SK-N-SH (cell line): ENCODE measurements at regions not wholly inside any gene's neighbourhood (a gene's known extent, or its start where the extent isn't known, plus 50 kb on each side); places are given as distances from the start of the nearest gene placed in this dataset.

Source experiments
- CTCF ChIA-PET: fragments of 300-600, 350-600 bp; formaldehyde crosslinking; extraction: SDS; loops from one replicate; lab custom pipeline; 2021; lab: Yijun Ruan, JAX
- POLR2A ChIA-PET: fragments of 350-600 bp; sonication (Branson Sonifier 250); formaldehyde crosslinking; extraction: SDS; loops from one replicate; lab custom pipeline; 2020; ENCODE audit warnings: antibody characterized with exemption, inconsistent platforms; lab: Yijun Ruan, JAX
- DNase-seq: peaks from one replicate; pipeline ENCODE4 v3.0.0; 2012
- H2AFZ ChIP-seq: fragments of 200-600 bp; sonication (generic); 2 replicates; pipeline ENCODE4 v1.8.1; 2016; ENCODE audit warnings: antibody characterized with exemption, mild to moderate bottlenecking, low read depth
- H3F3A ChIP-seq: fragments of 200-600 bp; sonication (generic); replicated peaks from 2 replicates; pipeline ENCODE3; 2016; ENCODE audit warnings: antibody characterized with exemption, mild to moderate bottlenecking; ENCODE audit not compliant: insufficient read depth
- H3K27ac ChIP-seq, 2 experiments: fragments of 200-500 bp in 1 of 2; fragments of 200-600 bp in 1 of 2; sonication (Bioruptor generic) in 1 of 2; sonication (generic), shearing (Covaris generic) in 1 of 2; 2 replicates each; pipeline versions ENCODE4 v1.5.1 to v1.6.1; 2014 to 2016; ENCODE audit warnings: low read depth in 2 of 2, inconsistent platforms in 1 of 2, low read length in 1 of 2, mild to moderate bottlenecking in 1 of 2, mixed read lengths in 1 of 2
- H3K27me3 ChIP-seq: fragments of 200-600 bp; sonication (generic), shearing (Covaris generic); 2 replicates; pipeline ENCODE4 v1.6.1; 2016; ENCODE audit warnings: mixed run types; ENCODE audit not compliant: insufficient read depth
- H3K36me3 ChIP-seq, 2 experiments: fragments of 200-500 bp in 1 of 2; fragments of 200-600 bp in 1 of 2; sonication (Bioruptor generic) in 1 of 2; sonication (generic) in 1 of 2; replicated peaks in 1 of 2; 2 replicates each; pipeline versions ENCODE3 to v1.5.1; 2014 to 2016; ENCODE audit warnings: low read length in 1 of 2, mild to moderate bottlenecking in 1 of 2; ENCODE audit not compliant: insufficient read depth in 2 of 2, control insufficient read depth in 1 of 2
- H3K4me1 ChIP-seq, 2 experiments: fragments of 200-500 bp in 1 of 2; fragments of 200-600 bp in 1 of 2; sonication (Bioruptor generic) in 1 of 2; sonication (generic), shearing (Covaris generic) in 1 of 2; 2 replicates each; pipeline versions ENCODE4 v1.5.1 to v1.6.1; 2014 to 2016; ENCODE audit warnings: low read depth in 1 of 2, low read length in 1 of 2, mixed run types in 1 of 2; ENCODE audit not compliant: insufficient read depth in 2 of 2, control insufficient read depth in 1 of 2
- H3K4me2 ChIP-seq: fragments of 200-600 bp; sonication (generic), shearing (Covaris generic); 2 replicates; pipeline ENCODE4 v1.6.1; 2017; ENCODE audit warnings: mixed run types
- H3K4me3 ChIP-seq, 2 experiments: fragments of 200-500 bp in 1 of 2; fragments of 200-600 bp in 1 of 2; sonication (Bioruptor generic) in 1 of 2; sonication (generic), shearing (Covaris generic) in 1 of 2; 2 replicates each; pipeline versions ENCODE4 v1.5.1 to v1.8.1; 2014 to 2016; ENCODE audit warnings: low read depth in 2 of 2, inconsistent platforms in 1 of 2, low read length in 1 of 2, mild to moderate bottlenecking in 1 of 2, mixed read lengths in 1 of 2, moderate library complexity in 1 of 2
- H3K79me2 ChIP-seq: fragments of 200-600 bp; sonication (generic); 2 replicates; pipeline ENCODE4 v1.8.1; 2017; ENCODE audit warnings: mild to moderate bottlenecking; ENCODE audit not compliant: insufficient read depth
- H3K9ac ChIP-seq: fragments of 200-600 bp; sonication (generic); 2 replicates; pipeline ENCODE4 v1.6.1; 2017; ENCODE audit warnings: mixed run types
- H3K9me2 ChIP-seq: fragments of 200-600 bp; sonication (generic); 2 replicates; pipeline ENCODE4 v1.6.1; 2017; ENCODE audit warnings: mixed run types
- H3K9me3 ChIP-seq: fragments of 200-600 bp; sonication (generic); 2 replicates; pipeline ENCODE4 v1.6.1; 2017; ENCODE audit warnings: mixed run types, mild to moderate bottlenecking, moderate library complexity
- H4K20me1 ChIP-seq: fragments of 200-600 bp; sonication (generic); 2 replicates; pipeline ENCODE4 v1.6.1; 2017; ENCODE audit warnings: mild to moderate bottlenecking, mixed run types; ENCODE audit not compliant: insufficient read depth
- EP300 ChIP-seq, 2 experiments: IDR thresholded peaks; 2 replicates each; pipeline versions ENCODE4 v1.4.0 to v1.6.1; 2012; ENCODE audit warnings: borderline replicate concordance in 1 of 2, low read depth in 1 of 2, low read length in 1 of 2
- FOSL2 ChIP-seq: IDR thresholded peaks from 2 replicates; pipeline ENCODE4 v1.4.0; 2012; ENCODE audit warnings: low read depth, mild to moderate bottlenecking, moderate library complexity, borderline replicate concordance
- MEF2A ChIP-seq: IDR thresholded peaks from 2 replicates; pipeline ENCODE4 v1.4.0; 2012; ENCODE audit warnings: low read depth, borderline replicate concordance
- MXI1 ChIP-seq: IDR thresholded peaks from 2 replicates; pipeline ENCODE4 v1.6.1; 2012; ENCODE audit warnings: mild to moderate bottlenecking, low read depth, low read length, improper control_type of control experiment
- RAD21 ChIP-seq: IDR thresholded peaks from 2 replicates; pipeline ENCODE4 v1.6.1; 2012; ENCODE audit warnings: mild to moderate bottlenecking, low read length
- RCOR1 ChIP-seq: fragments of 150-350 bp; IDR thresholded peaks from 2 replicates; pipeline ENCODE4 v1.6.1; 2017; ENCODE audit warnings: antibody characterized with exemption, low read length
- TAF1 ChIP-seq: IDR thresholded peaks from 2 replicates; pipeline ENCODE4 v1.6.1; 2012; ENCODE audit warnings: low read depth, mild to moderate bottlenecking, low read length, moderate library complexity, borderline replicate concordance
- TCF12 ChIP-seq: IDR thresholded peaks from 2 replicates; pipeline ENCODE4 v1.4.0; 2012
- WGBS: methylation state at CpG from one replicate; pipeline ENCODE4 v1.1.6; 2017; ENCODE audit warnings: low lambda C conversion rate; 5-methylcytosine and 5-hydroxymethylcytosine counted together
- TF ChIP-seq, protein P1 (sequence below): IDR thresholded peaks from 2 replicates; pipeline ENCODE4; 2012
- TF ChIP-seq, protein P2 (sequence below): IDR thresholded peaks from 2 replicates; pipeline ENCODE4 v1.4.0; 2012; ENCODE audit warnings: low read depth, borderline replicate concordance

- no peak overlapping the region for H3K9ac ChIP-seq
- CTCF ChIA-PET: no interaction called here
Measured at GRCh38 chr1:34655206-34655874, 99.5 kb upstream of the GJB5 start.

DNA sequence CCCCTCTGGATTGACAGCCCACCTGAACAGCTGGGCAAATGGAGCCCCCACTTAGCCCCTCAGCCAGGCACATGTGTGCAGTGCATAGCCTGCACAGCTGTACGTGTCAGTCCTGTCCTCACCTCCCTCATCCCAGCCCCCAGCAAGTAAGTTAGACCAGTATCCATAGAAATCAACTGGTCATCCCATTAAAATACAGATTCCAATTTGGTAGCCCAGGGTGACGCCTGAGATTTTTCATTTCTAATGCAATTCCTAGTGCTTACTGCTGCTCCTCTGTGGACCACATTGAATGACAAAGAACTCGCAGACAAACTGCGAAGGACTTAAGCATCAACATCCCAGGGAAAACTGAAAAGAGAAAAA is 99.0 kb upstream of the GJB5 start:
- no peak overlapping the region for H3K9ac ChIP-seq
- CTCF ChIA-PET: no interaction called here
- no peaks in the 10 kb centered on the region for H4K20me1 ChIP-seq
- H3K9me3 ChIP-seq: no peaks in the 10 kb centered on the region
- H3K36me3 ChIP-seq: no peaks in the 10 kb centered on the region
- H3K4me2 ChIP-seq: no peak overlapping the region
- no peaks in the 10 kb centered on the region for H3K27me3 ChIP-seq
- DNase-seq: no peak
- no peak for TF ChIP-seq RAD21
- TF ChIP-seq EP300 (IDR thresholded peaks at IDR 0.05; ENCODE audit: borderline replicate concordance in 1 of 2, low read depth in 1 of 2, low read length in 1 of 2): no peak
- TF ChIP-seq, protein P1, sequence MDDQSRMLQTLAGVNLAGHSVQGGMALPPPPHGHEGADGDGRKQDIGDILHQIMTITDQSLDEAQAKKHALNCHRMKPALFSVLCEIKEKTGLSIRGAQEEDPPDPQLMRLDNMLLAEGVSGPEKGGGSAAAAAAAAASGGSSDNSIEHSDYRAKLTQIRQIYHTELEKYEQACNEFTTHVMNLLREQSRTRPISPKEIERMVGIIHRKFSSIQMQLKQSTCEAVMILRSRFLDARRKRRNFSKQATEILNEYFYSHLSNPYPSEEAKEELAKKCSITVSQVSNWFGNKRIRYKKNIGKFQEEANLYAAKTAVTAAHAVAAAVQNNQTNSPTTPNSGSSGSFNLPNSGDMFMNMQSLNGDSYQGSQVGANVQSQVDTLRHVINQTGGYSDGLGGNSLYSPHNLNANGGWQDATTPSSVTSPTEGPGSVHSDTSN: no peak
- no peak for TF ChIP-seq FOSL2
- no peak for TF ChIP-seq TCF12
- no peak for TF ChIP-seq MEF2A
- TF ChIP-seq, protein P2, sequence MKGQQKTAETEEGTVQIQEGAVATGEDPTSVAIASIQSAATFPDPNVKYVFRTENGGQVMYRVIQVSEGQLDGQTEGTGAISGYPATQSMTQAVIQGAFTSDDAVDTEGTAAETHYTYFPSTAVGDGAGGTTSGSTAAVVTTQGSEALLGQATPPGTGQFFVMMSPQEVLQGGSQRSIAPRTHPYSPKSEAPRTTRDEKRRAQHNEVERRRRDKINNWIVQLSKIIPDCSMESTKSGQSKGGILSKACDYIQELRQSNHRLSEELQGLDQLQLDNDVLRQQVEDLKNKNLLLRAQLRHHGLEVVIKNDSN: no peak
- TF ChIP-seq, all 33 proteins: peak for 0
- no peak overlapping the region for H3K4me3 ChIP-seq
- H3K79me2 ChIP-seq: no peaks in the 10 kb centered on the region
- 45% methylated on average over 4 of the region's 4 CpGs for WGBS
- no peak overlapping the region for H3K27ac ChIP-seq
- no peaks in the 10 kb centered on the region for H3K9me2 ChIP-seq
- POLR2A ChIA-PET: no interaction called here
- H3F3A ChIP-seq: no peaks in the 10 kb centered on the region
- no peaks in the 10 kb centered on the region for H3K4me1 ChIP-seq
- H2AFZ ChIP-seq: no peak overlapping the region

More at GRCh38 chr1:34655206-34655874, 99.5 kb upstream of the GJB5 start:
- H3K27ac ChIP-seq: no peak overlapping the region
- H3K9me3 ChIP-seq: no peaks in the 10 kb centered on the region
- no peak overlapping the region for H2AFZ ChIP-seq
- H3K4me2 ChIP-seq: no peak overlapping the region
- no peaks in the 10 kb centered on the region for H3K36me3 ChIP-seq
- H3K4me3 ChIP-seq: no peak overlapping the region
- no peaks in the 10 kb centered on the region for H3K9me2 ChIP-seq
- H3F3A ChIP-seq: no peaks in the 10 kb centered on the region
- H3K4me1 ChIP-seq: no peaks in the 10 kb centered on the region
- no peaks in the 10 kb centered on the region for H4K20me1 ChIP-seq
- POLR2A ChIA-PET: no interaction called here
- TF ChIP-seq RCOR1 (no peak), MEF2A (no peak), TAF1 (no peak), MXI1 (no peak)
- TF ChIP-seq, protein P2: no peak
- no peak for DNase-seq
- no peaks in the 10 kb centered on the region for H3K27me3 ChIP-seq
- no peaks in the 10 kb centered on the region for H3K79me2 ChIP-seq
- 17% methylated on average over 4 of the region's 4 CpGs for WGBS
